ENCODE measurements at regions not wholly inside any gene's neighbourhood (a gene's known extent, or its start where the extent isn't known, plus 50 kb on each side); places are given as distances from the start of the nearest gene placed in this dataset.

- no peak overlapping the region for H3K4me3 ChIP-seq (ENCODE audit: low read depth, low read length)
- no peak for TF ChIP-seq CTCF (IDR thresholded peaks at IDR 0.05; ENCODE audit: borderline replicate concordance, insufficient read depth, low read depth, low read length)
Measured at GRCh38 chr2:53544871-53545558, 222.6 kb upstream of the CHAC2 start.

- TF ChIP-seq CTCF (IDR thresholded peaks at IDR 0.05; ENCODE audit: borderline replicate concordance, insufficient read depth, low read depth, low read length) = no peak
- no peak overlapping the region for H3K4me3 ChIP-seq (ENCODE audit: low read depth, low read length)
Measured at GRCh38 chr2:53543083-53543482, 224.5 kb upstream of the CHAC2 start.

GRCh38 chr2:53536583-53537361 lies 230.8 kb upstream of the CHAC2 start:
- no peak overlapping the region for H3K4me3 ChIP-seq (ENCODE audit: low read depth, low read length)
- no peak for TF ChIP-seq CTCF (IDR thresholded peaks at IDR 0.05; ENCODE audit: borderline replicate concordance, insufficient read depth, low read depth, low read length)

GRCh38 chr2:53535234-53535840 lies 232.3 kb upstream of the CHAC2 start:
- no peak for TF ChIP-seq CTCF (IDR thresholded peaks at IDR 0.05; ENCODE audit: borderline replicate concordance, insufficient read depth, low read depth, low read length)
- no peak overlapping the region for H3K4me3 ChIP-seq (ENCODE audit: low read depth, low read length)

- no peak for TF ChIP-seq CTCF (IDR thresholded peaks at IDR 0.05; ENCODE audit: borderline replicate concordance, insufficient read depth, low read depth, low read length)
- no peak overlapping the region for H3K4me3 ChIP-seq (ENCODE audit: low read depth, low read length)
Measured at GRCh38 chr2:53530126-53530525, 237.5 kb upstream of the CHAC2 start.

GRCh38 chr2:53527056-53527455 lies 240.5 kb upstream of the CHAC2 start:
- no peak overlapping the region for H3K4me3 ChIP-seq (ENCODE audit: low read depth, low read length)
- TF ChIP-seq CTCF (IDR thresholded peaks at IDR 0.05; ENCODE audit: borderline replicate concordance, insufficient read depth, low read depth, low read length) = no peak
